ENCODE measurements at regions not wholly inside any gene's neighbourhood (a gene's known extent, or its start where the extent isn't known, plus 50 kb on each side); places are given as distances from the start of the nearest gene placed in this dataset.

GRCh38 chr20:21575167-21575566 is 61.3 kb upstream of the NKX2-2 start:
- no peak for TF ChIP-seq POLR2AphosphoS5 (IDR thresholded peaks at IDR 0.05)
- TF ChIP-seq CTCF (IDR thresholded peaks at IDR 0.05) = no peak
- TF ChIP-seq POLR2A (IDR thresholded peaks at IDR 0.05; ENCODE audit: low read depth) = no peak

Data from esophagus muscularis mucosa (tissue), 3 donors.